HFF-Myc (cell line): ENCODE measurements at regions not wholly inside any gene's neighbourhood (a gene's known extent, or its start where the extent isn't known, plus 50 kb on each side); places are given as distances from the start of the nearest gene placed in this dataset.
"Not testable (repeated sequence)": the region's sequence is repeated elsewhere in the genome, so short reads cannot be mapped to it uniquely, and the experiment has no call there.

Experiments
- DNase-seq: peaks from one replicate; pipeline ENCODE4 v3.0.0-alpha.2; 2011; ENCODE audit warnings: low read depth; ENCODE audit errors: extremely low read depth
- H3K4me3 ChIP-seq: replicated peaks from 2 replicates; pipeline ENCODE4 v1.5.1; 2011; ENCODE audit warnings: low read depth, mild to moderate bottlenecking, control low read depth, low read length
- TF ChIP-seq, protein P1 (sequence below): IDR thresholded peaks from 2 replicates; pipeline ENCODE4 v1.5.1; 2012; ENCODE audit warnings: mild to moderate bottlenecking, low read depth, low read length, control low read depth; ENCODE audit errors: missing control alignments

DNA sequence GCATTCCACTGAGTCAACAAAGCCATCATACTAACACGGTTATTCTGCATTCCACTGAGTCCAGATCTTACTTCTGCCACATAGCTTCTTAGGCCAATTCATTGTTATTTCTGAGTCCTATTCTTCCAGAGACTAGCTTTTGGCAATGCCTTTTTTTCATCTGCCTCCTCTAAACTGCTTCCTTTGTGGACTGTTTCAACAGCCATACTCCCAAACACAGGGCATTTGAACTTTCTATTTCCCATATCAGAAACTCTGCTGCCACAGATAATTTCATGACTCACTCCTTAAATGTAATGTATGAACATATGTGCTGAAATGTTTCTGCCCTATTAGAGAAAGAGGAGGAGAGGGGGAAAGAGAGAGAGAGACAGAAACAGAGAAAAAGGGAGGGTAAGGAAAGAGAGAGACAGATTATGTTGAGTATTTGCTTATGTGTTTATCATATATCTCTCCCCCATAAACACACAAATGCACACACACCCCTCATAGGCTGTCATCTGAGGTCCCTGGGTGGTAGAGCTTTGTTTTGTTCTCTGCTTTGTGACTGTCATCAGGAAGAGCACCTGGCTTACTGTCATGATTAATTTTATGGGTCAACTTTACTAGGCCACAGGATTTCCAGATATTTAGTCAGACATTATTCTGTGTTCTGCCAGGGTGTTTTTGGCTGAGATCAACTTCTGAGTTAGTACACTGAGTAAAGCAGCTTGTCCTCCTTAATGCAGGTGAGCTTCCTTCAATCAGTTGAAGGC is 308.0 kb upstream of the KCND2 start:
- no peak overlapping the region for H3K4me3 ChIP-seq
- DNase-seq = no peak
- TF ChIP-seq, protein P1, sequence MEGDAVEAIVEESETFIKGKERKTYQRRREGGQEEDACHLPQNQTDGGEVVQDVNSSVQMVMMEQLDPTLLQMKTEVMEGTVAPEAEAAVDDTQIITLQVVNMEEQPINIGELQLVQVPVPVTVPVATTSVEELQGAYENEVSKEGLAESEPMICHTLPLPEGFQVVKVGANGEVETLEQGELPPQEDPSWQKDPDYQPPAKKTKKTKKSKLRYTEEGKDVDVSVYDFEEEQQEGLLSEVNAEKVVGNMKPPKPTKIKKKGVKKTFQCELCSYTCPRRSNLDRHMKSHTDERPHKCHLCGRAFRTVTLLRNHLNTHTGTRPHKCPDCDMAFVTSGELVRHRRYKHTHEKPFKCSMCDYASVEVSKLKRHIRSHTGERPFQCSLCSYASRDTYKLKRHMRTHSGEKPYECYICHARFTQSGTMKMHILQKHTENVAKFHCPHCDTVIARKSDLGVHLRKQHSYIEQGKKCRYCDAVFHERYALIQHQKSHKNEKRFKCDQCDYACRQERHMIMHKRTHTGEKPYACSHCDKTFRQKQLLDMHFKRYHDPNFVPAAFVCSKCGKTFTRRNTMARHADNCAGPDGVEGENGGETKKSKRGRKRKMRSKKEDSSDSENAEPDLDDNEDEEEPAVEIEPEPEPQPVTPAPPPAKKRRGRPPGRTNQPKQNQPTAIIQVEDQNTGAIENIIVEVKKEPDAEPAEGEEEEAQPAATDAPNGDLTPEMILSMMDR = no peak

DNA sequence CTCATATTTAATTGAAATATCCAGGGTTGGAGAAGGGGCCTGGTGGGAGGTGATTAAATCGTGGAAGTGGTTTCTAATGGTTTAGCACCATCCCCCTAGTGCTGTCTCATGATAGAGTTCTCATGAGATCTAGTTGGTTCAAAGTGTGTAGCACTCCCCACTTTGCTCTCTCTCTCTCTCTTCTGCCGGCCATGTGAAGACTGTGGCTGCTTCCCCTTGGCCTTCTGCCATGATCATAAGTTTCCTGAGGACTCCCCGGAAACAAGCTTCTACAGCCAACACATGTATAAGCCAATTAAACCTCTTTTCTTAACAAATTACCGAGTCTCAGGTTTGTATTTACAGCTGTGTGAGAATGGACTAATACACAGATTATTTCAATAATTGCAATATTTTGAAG is 305.8 kb upstream of the KCND2 start:
- H3K4me3 ChIP-seq = no peak overlapping the region
- DNase-seq = no peak
- TF ChIP-seq, protein P1 = no peak

DNA sequence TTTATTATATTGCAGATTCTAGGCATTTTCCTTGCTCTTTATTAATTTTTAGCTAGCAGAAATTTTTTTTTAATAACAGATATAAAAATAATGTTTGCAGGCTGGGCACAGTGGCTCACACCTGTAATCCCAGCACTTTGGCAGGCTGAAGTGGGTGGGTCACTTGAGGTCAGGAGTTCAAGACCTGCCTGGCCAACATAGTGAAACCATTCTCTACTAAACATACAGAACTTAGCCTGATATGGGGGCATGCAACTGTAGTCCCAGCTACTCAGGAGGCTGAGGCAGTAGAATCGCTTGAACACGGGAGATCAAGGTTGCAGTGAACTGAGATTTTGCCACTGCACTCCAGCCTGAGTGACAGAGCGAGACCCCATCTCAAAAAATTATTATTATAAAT is 304.6 kb upstream of the KCND2 start:
- not testable (repeated sequence) for DNase-seq, H3K4me3 ChIP-seq

DNA sequence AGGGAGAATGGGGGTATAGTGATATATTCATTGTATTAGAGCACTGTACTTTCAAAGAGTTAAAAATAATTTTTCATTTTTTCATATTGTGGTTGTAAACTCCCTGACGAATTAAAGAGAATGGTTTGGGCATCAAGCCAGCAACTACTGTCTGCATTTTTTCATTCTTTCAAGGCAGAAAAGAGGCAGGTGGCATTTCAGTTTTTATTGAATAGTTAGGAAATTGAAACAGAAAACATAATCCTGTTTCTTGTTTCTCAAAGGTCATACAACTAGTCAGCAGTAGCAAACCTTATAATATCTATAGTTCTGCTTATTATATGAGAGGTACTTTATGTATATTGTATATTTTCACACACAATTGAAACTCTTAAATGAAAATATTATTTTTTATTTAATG is 303.9 kb upstream of the KCND2 start:
- DNase-seq = no peak
- no peak overlapping the region for H3K4me3 ChIP-seq
- TF ChIP-seq, protein P1 = no peak

DNA sequence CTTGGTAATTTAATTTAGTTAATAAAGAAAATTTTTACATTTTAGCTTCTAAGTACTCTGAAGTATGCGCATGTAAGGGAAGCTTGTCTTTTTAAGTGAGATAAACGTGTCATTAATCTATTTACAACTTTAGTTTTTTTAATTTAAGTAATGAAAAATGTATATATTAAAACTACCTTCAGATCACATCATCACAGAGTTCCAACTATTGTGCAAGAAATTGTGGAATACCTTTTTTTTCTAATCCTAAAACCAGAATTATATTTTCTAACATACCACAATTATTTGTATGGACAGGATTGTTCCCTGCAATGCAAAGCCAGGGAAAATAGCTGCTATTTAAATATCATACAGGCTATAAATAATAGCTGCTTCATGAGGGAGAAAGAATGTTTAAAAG is 303.2 kb upstream of the KCND2 start:
- H3K4me3 ChIP-seq = no peak overlapping the region
- TF ChIP-seq, protein P1 = no peak
- DNase-seq = no peak

DNA sequence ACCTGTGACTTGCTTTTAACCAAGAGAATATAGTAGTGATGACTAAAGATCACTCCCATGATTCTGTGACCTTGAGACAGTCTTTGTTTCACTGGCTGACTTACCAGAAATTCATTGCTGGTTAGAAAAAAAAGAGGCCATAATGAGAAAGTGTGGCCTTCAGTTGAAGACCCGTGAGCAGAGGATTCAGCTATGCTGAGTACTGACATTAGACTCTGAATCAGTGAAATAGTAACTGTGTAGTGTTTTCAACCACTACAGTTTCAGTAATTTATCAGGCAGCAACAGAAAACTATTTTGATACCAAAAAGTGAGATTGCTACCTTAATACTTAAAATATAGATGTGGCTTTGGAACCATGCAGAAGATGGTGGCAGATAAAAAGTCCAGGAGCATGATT is 298.0 kb upstream of the KCND2 start:
- DNase-seq = no peak
- no peak overlapping the region for H3K4me3 ChIP-seq
- TF ChIP-seq, protein P1 = no peak

DNA sequence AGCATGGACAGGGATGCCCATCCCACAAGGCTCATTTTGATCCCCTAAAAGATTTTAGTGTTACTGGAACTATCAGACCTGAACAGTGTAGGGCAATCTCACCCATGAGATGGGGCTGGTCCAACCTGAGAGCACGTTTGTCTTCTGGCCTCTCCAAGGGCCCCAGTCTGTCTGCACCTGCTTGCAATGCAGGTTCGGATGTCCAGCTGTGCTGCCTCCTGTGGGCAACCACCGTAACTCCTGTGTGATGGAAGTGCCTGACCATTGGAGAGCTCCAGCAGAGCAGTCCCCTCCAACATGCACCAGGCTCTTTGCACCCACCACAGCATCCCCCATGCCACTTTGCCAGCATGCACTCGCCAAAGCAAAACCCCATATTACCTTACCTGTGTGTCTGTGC is 290.1 kb upstream of the KCND2 start:
- TF ChIP-seq, protein P1 = no peak
- no peak overlapping the region for H3K4me3 ChIP-seq
- no peak for DNase-seq
